HepG2 (cell line): ENCODE measurements at regions not wholly inside any gene's neighbourhood (a gene's known extent, or its start where the extent isn't known, plus 50 kb on each side); places are given as distances from the start of the nearest gene placed in this dataset.

Experiments
- ATAC-seq: fragments of 200-7000 bp; cut with Tn5 transposase; 3 replicates; pipeline ENCODE4 v1.9.1; 2020; ENCODE audit warnings: mild to moderate bottlenecking, moderate library complexity
- BruUV-seq: library from RNA; stranded (reverse); fragments of 400-500 nt; replicated peaks from 2 replicates; lab custom pipeline; 2021; lab: Mats Ljungman, UMichigan
- CTCF ChIA-PET: fragments of 300-600 bp; formaldehyde crosslinking; extraction: SDS; loops from one replicate; lab custom pipeline; 2021; ENCODE audit warnings: low total read pairs, inconsistent platforms, low intra/inter-chr PET ratio; lab: Yijun Ruan, JAX
- POLR2A ChIA-PET: fragments of 350-600 bp; sonication (Branson Sonifier 250); formaldehyde crosslinking; loops from one replicate; lab custom pipeline; 2020; ENCODE audit warnings: antibody characterized with exemption, inconsistent platforms; lab: Yijun Ruan, JAX
- DNase-seq: peaks from one replicate; pipeline ENCODE4 v3.0.0-alpha.2; 2015; ENCODE audit warnings: low spot score
- FAIRE-seq: peaks from 3 replicates; lab custom pipeline; 2011; peaks lifted over from hg19 to GRCh38; lab: Jason Lieb, UNC
- H2AFZ ChIP-seq: one replicate; pipeline ENCODE4 v1.6.1; 2011; ENCODE audit warnings: low read length, inconsistent platforms
- H3K27ac ChIP-seq: fragments of 300-600 bp; 3 replicates; pipeline ENCODE4 v1.8.0; 2011; ENCODE audit warnings: mixed run types, mild to moderate bottlenecking, mixed read lengths, low read length, inconsistent platforms; ENCODE audit not compliant: insufficient read depth; ENCODE audit errors: extremely low read length
- H3K27me3 ChIP-seq, 2 experiments: fragments of 200-600 bp in 1 of 2; 2 replicates in 1 of 2; 3 replicates in 1 of 2; pipeline versions ENCODE4 v1.6.0 to v1.8.0; 2011; ENCODE audit warnings: low read length in 2 of 2, mild to moderate bottlenecking in 2 of 2, moderate library complexity in 2 of 2, inconsistent platforms in 1 of 2; ENCODE audit not compliant: insufficient read depth in 2 of 2, control insufficient read depth in 1 of 2
- H3K36me3 ChIP-seq, 2 experiments: fragments of 200-600 bp in 1 of 2; replicated peaks in 1 of 2; 2 replicates in 1 of 2; 3 replicates in 1 of 2; pipeline versions ENCODE4 v1.5.1 to v1.8.0; 2011; ENCODE audit warnings: low read length in 2 of 2, inconsistent platforms in 1 of 2; ENCODE audit not compliant: insufficient read depth in 2 of 2, control insufficient read depth in 1 of 2
- H3K4me1 ChIP-seq: 2 replicates; pipeline ENCODE4 v1.5.1; 2012; ENCODE audit warnings: low read length, inconsistent platforms; ENCODE audit not compliant: insufficient read depth
- H3K4me2 ChIP-seq: 2 replicates; pipeline ENCODE4 v1.6.0; 2011; ENCODE audit warnings: low read depth, low read length, inconsistent platforms
- H3K4me3 ChIP-seq, 3 experiments: fragments of 200-600 bp in 1 of 3; sonication (generic), shearing (Covaris generic) in 1 of 3; replicated peaks in 1 of 3; 2 replicates each; pipeline ENCODE4 v1.5.1; 2011 to 2016; ENCODE audit warnings: low read length in 3 of 3, inconsistent platforms in 2 of 3, low read depth in 2 of 3, mild to moderate bottlenecking in 2 of 3, control low read depth in 1 of 3, mixed read lengths in 1 of 3; ENCODE audit not compliant: insufficient read depth in 1 of 3
- H3K79me2 ChIP-seq: one replicate; pipeline ENCODE4 v1.6.1; 2011; ENCODE audit warnings: low read length, inconsistent platforms; ENCODE audit not compliant: insufficient read depth
- H3K9ac ChIP-seq: 2 replicates; pipeline ENCODE4 v1.6.0; 2011; ENCODE audit warnings: mild to moderate bottlenecking, low read depth, low read length, inconsistent platforms; ENCODE audit not compliant: insufficient read depth
- H3K9me3 ChIP-seq: 2 replicates; pipeline ENCODE4 v1.5.1; 2012; ENCODE audit warnings: mild to moderate bottlenecking, low read length
- H4K20me1 ChIP-seq: 2 replicates; pipeline ENCODE4 v1.6.0; 2011; ENCODE audit warnings: inconsistent platforms, mild to moderate bottlenecking, low read length, moderate library complexity; ENCODE audit not compliant: insufficient read depth
- AGO2 ChIP-seq: fragments of 200-400 bp; formaldehyde crosslinking; optimal IDR thresholded peaks from 2 replicates; pipeline ENCODE3; 2017; ENCODE audit warnings: mild to moderate bottlenecking, low read depth, low read length, moderate library complexity
- CEBPG ChIP-seq: IDR thresholded peaks from 2 replicates; pipeline ENCODE4 v1.6.1; 2016
- NR2C2 ChIP-seq: sonication (generic); formaldehyde crosslinking; IDR thresholded peaks from 2 replicates; pipeline ENCODE4 v1.4.0; 2020; ENCODE audit warnings: missing genetic modification reagents, mild to moderate bottlenecking, moderate library complexity, borderline replicate concordance
- RELA ChIP-seq: sonication (generic); formaldehyde crosslinking; IDR thresholded peaks from 2 replicates; pipeline ENCODE4 v1.4.0; 2020; ENCODE audit warnings: missing genetic modification reagents
- SOX13 ChIP-seq, 3 experiments: fragments of 450-650 bp in 1 of 3; sonication (generic) in 1 of 3; formaldehyde crosslinking in 1 of 3; IDR thresholded peaks in 2 of 3; conservative IDR thresholded peaks in 1 of 3; 2 replicates each; pipeline versions ENCODE4 v1.5.0 to v1.6.1; 2016 to 2020; ENCODE audit warnings: antibody characterized with exemption in 1 of 3, mild to moderate bottlenecking in 1 of 3, missing compliant biosample characterization in 1 of 3, missing genetic modification reagents in 1 of 3, moderate library complexity in 1 of 3
- TRIM22 ChIP-seq: fragments of 450-650 bp; IDR thresholded peaks from 2 replicates; pipeline ENCODE4 v1.6.1; 2017
- ZC3H13 ChIP-seq: sonication (generic); formaldehyde crosslinking; IDR thresholded peaks from 2 replicates; pipeline ENCODE4 v1.8.1; 2023; ENCODE audit warnings: mild to moderate bottlenecking, missing genetic modification reagents, moderate library complexity
- ZIK1 ChIP-seq: sonication (generic); formaldehyde crosslinking; IDR thresholded peaks from 2 replicates; pipeline ENCODE4 v1.5.0; 2020; ENCODE audit warnings: mild to moderate bottlenecking, low read depth, missing genetic modification reagents, borderline replicate concordance
- ZNF598 ChIP-seq: sonication (generic); formaldehyde crosslinking; IDR thresholded peaks from 2 replicates; pipeline ENCODE4 v1.5.1; 2020; ENCODE audit warnings: mild to moderate bottlenecking, missing genetic modification reagents, borderline replicate concordance
- WGBS: methylation state at CpG from one replicate; pipeline ENCODE4 v1.1.6; 2017; ENCODE audit warnings: low lambda C conversion rate; 5-methylcytosine and 5-hydroxymethylcytosine counted together
- in situ Hi-C: cut with HindIII; loops from 2 replicates; pipeline ENCODE4 v1.10.0; 2017; ENCODE audit warnings: low pct_unique_long_range_greater_than_20kb; ENCODE audit not compliant: extremely low pct_ligation_motif_present
- intact Hi-C: fragments of 100-400 bp; cut with micrococcal nuclease; formaldehyde crosslinking; loops from one replicate; pipeline ENCODE4 v1.10.0; 2022; ENCODE audit not compliant: unreplicated experiment

GRCh38 chr2:143873886-143874285 lies 646.0 kb downstream of the ZEB2 start:
- Histone ChIP-seq H3K27me3 (no peaks in the 10 kb centered on the region), H3K36me3 (no peaks in the 10 kb centered on the region), H3K79me2 (no peaks in the 10 kb centered on the region), H2AFZ (no peak overlapping the region), H3K27ac (no peak overlapping the region), H3K4me1 (no peaks in the 10 kb centered on the region), H4K20me1 (no peaks in the 10 kb centered on the region), H3K4me3 (no peak overlapping the region), H3K4me2 (no peak overlapping the region), H3K9ac (no peak overlapping the region), H3K9me3 (peaks cover 11% of the 10 kb centered on the region; the same call in 1 of the 2 replicates)
- CTCF ChIA-PET: no interaction called here
- WGBS: 12% methylated on average over 3 of the region's 3 CpGs
- FAIRE-seq (no peak), ATAC-seq (no peak), DNase-seq (no peak)
- in situ Hi-C loops (no loop called here), intact Hi-C loops (no loop called here)
- POLR2A ChIA-PET: no interaction called here
- TF ChIP-seq ZIK1 (CRISPR knock-in tag): no peak
- no peak for TF ChIP-seq NR2C2 (CRISPR knock-in tag)
- no peak for TF ChIP-seq SOX13 (IDR thresholded peaks at IDR 0.05)
- no peak for TF ChIP-seq SOX13 (CRISPR knock-in tag; conservative IDR thresholded peaks at IDR 0.05 in 1 of 2, IDR thresholded peaks at IDR 0.05 in 1 of 2)
- TF ChIP-seq ZNF598: no peak
- no peak for TF ChIP-seq TRIM22
- no peak for TF ChIP-seq RELA (CRISPR knock-in tag)
- TF ChIP-seq CEBPG: no peak
- no peak for TF ChIP-seq ZC3H13 (CRISPR knock-in tag)
- TF ChIP-seq AGO2: no peak
- no TSS peak for BruUV-seq
